ENCODE measurements at regions not wholly inside any gene's neighbourhood (a gene's known extent, or its start where the extent isn't known, plus 50 kb on each side); places are given as distances from the start of the nearest gene placed in this dataset.

DNA sequence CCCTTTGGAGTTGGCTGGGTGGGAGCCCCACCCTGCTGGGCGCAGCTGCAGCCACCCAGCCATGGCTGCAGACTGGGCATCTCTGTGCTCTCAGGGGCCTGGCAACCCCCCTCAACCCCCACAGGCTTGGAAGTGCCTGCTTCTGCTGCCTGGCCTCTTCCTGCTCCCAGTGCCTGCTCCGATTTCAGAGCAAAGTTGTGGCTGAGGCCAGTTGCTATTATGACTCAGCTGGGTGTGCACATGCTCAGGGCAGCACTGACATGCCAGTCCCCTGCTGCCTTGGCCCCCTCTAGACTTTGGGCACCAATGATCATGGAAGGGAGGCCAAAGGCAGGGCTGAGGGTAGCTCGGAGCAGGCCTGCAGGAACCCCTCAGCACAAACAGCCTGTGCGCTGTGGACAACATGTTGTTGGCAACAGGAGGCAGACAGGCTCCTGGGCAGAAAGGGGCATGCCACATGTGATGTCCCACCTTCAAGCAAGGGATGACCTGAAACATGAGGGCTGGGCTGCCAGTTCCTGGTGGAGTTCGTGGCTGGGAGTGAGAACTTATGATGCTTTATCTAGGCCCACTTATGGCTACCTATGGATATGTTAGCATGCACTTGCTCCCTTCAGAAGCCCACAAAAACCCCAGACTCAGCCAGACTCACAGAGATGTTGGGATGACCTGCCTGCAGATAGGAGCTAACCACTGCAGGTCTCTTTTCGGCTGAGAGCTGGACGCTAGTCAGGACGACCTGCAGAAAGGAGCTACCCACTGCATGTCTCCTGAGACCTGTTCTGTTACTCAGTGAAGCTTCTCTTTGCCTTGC, 96.4 kb upstream of the AMOTL1 start:
- Mint-ChIP-seq H3K27ac (no peak overlapping the region), H3K4me1 (peaks cover 9% of the 10 kb centered on the region), H3K4me3 (no peak overlapping the region), H3K9me3 (peaks cover 38% of the 10 kb centered on the region), H3K36me3 (ENCODE audit: low read depth) (peaks cover 73% of the 10 kb centered on the region), H3K27me3 (ENCODE audit: insufficient read depth, low read depth, poor library complexity) (peaks cover 7% of the 10 kb centered on the region)
- Histone ChIP-seq H3F3A (replicated peaks; ENCODE audit: low read depth) (0 out of 2 replicates have a peak, but pooled peaks cover 8% of the 10 kb centered on the region), H3K4me1 (ENCODE audit: insufficient read depth) (no peaks in the 10 kb centered on the region), H4K20me1 (replicated peaks; ENCODE audit: insufficient read depth) (no peaks in the 10 kb centered on the region; the same call in 1 of the 2 replicates), H3K27me3 (ENCODE audit: insufficient read depth) (no peaks in the 10 kb centered on the region), H3K9me2 (ENCODE audit: insufficient read depth) (peaks cover 10% of the 10 kb centered on the region), H3K79me2 (replicated peaks; ENCODE audit: insufficient read depth) (no peaks in the 10 kb centered on the region), H3K36me3 (ENCODE audit: insufficient read depth) (peaks cover 20% of the 10 kb centered on the region), H3K4me3 (no peak overlapping the region), H2AFZ (no peak overlapping the region), H3K4me2 (no peak overlapping the region), H3K27ac (ENCODE audit: low read depth) (no peak overlapping the region)
- ATAC-seq: no peak
- DNase-seq (ENCODE audit: low spot score): no peak
- TF ChIP-seq, protein P1, sequence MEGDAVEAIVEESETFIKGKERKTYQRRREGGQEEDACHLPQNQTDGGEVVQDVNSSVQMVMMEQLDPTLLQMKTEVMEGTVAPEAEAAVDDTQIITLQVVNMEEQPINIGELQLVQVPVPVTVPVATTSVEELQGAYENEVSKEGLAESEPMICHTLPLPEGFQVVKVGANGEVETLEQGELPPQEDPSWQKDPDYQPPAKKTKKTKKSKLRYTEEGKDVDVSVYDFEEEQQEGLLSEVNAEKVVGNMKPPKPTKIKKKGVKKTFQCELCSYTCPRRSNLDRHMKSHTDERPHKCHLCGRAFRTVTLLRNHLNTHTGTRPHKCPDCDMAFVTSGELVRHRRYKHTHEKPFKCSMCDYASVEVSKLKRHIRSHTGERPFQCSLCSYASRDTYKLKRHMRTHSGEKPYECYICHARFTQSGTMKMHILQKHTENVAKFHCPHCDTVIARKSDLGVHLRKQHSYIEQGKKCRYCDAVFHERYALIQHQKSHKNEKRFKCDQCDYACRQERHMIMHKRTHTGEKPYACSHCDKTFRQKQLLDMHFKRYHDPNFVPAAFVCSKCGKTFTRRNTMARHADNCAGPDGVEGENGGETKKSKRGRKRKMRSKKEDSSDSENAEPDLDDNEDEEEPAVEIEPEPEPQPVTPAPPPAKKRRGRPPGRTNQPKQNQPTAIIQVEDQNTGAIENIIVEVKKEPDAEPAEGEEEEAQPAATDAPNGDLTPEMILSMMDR (conservative IDR thresholded peaks at IDR 0.05; ENCODE audit: low read depth in 2 of 2): no peak
- no peak for TF ChIP-seq EZH2phosphoT487 (IDR thresholded peaks at IDR 0.05; ENCODE audit: unreplicated experiment)
- TF ChIP-seq ZNF331 (CRISPR knock-in tag; IDR thresholded peaks at IDR 0.05; ENCODE audit: low read depth): no peak
- no peak for TF ChIP-seq ZNF114 (CRISPR knock-in tag; IDR thresholded peaks at IDR 0.05)
- no peak for TF ChIP-seq POLR2AphosphoS5 (IDR thresholded peaks at IDR 0.05; ENCODE audit: low read depth)
- TF ChIP-seq CREB1 (CRISPR knock-in tag; IDR thresholded peaks at IDR 0.05; ENCODE audit: low read depth): no peak

- Histone ChIP-seq H3K79me2 (replicated peaks; ENCODE audit: insufficient read depth) (no peaks in the 10 kb centered on the region), H3K36me3 (ENCODE audit: insufficient read depth) (peaks cover 20% of the 10 kb centered on the region), H3K27ac (ENCODE audit: low read depth) (no peak overlapping the region), H3K9me2 (ENCODE audit: insufficient read depth) (peaks cover 13% of the 10 kb centered on the region), H3K4me1 (ENCODE audit: insufficient read depth) (no peaks in the 10 kb centered on the region), H3F3A (replicated peaks; ENCODE audit: low read depth) (0 out of 2 replicates have a peak, but pooled peaks cover 7% of the 10 kb centered on the region), H3K4me2 (no peak overlapping the region), H2AFZ (no peak overlapping the region), H4K20me1 (replicated peaks; ENCODE audit: insufficient read depth) (no peaks in the 10 kb centered on the region; the same call in 1 of the 2 replicates), H3K27me3 (ENCODE audit: insufficient read depth) (no peaks in the 10 kb centered on the region), H3K4me3 (no peak overlapping the region)
- TF ChIP-seq, protein P2, sequence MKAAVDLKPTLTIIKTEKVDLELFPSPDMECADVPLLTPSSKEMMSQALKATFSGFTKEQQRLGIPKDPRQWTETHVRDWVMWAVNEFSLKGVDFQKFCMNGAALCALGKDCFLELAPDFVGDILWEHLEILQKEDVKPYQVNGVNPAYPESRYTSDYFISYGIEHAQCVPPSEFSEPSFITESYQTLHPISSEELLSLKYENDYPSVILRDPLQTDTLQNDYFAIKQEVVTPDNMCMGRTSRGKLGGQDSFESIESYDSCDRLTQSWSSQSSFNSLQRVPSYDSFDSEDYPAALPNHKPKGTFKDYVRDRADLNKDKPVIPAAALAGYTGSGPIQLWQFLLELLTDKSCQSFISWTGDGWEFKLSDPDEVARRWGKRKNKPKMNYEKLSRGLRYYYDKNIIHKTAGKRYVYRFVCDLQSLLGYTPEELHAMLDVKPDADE (IDR thresholded peaks at IDR 0.05): no peak
- no peak for TF ChIP-seq JUNB (IDR thresholded peaks at IDR 0.05; ENCODE audit: unreplicated experiment)
- TF ChIP-seq ZNF114 (CRISPR knock-in tag; IDR thresholded peaks at IDR 0.05): no peak
- no peak for TF ChIP-seq STAT1 (IDR thresholded peaks at IDR 0.05; ENCODE audit: unreplicated experiment)
- TF ChIP-seq, protein P3, sequence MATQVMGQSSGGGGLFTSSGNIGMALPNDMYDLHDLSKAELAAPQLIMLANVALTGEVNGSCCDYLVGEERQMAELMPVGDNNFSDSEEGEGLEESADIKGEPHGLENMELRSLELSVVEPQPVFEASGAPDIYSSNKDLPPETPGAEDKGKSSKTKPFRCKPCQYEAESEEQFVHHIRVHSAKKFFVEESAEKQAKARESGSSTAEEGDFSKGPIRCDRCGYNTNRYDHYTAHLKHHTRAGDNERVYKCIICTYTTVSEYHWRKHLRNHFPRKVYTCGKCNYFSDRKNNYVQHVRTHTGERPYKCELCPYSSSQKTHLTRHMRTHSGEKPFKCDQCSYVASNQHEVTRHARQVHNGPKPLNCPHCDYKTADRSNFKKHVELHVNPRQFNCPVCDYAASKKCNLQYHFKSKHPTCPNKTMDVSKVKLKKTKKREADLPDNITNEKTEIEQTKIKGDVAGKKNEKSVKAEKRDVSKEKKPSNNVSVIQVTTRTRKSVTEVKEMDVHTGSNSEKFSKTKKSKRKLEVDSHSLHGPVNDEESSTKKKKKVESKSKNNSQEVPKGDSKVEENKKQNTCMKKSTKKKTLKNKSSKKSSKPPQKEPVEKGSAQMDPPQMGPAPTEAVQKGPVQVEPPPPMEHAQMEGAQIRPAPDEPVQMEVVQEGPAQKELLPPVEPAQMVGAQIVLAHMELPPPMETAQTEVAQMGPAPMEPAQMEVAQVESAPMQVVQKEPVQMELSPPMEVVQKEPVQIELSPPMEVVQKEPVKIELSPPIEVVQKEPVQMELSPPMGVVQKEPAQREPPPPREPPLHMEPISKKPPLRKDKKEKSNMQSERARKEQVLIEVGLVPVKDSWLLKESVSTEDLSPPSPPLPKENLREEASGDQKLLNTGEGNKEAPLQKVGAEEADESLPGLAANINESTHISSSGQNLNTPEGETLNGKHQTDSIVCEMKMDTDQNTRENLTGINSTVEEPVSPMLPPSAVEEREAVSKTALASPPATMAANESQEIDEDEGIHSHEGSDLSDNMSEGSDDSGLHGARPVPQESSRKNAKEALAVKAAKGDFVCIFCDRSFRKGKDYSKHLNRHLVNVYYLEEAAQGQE (IDR thresholded peaks at IDR 0.05; ENCODE audit: unreplicated experiment): no peak
- no peak for TF ChIP-seq EZH2 (IDR thresholded peaks at IDR 0.05; ENCODE audit: low read depth, unreplicated experiment)
- TF ChIP-seq CREB1 (CRISPR knock-in tag; IDR thresholded peaks at IDR 0.05; ENCODE audit: low read depth): no peak
- Mint-ChIP-seq H3K4me3 (no peak overlapping the region), H3K4me1 (peaks cover 8% of the 10 kb centered on the region), H3K9me3 (peaks cover 38% of the 10 kb centered on the region), H3K36me3 (ENCODE audit: low read depth) (peaks cover 66% of the 10 kb centered on the region), H3K27me3 (ENCODE audit: insufficient read depth, low read depth, poor library complexity) (peaks cover 5% of the 10 kb centered on the region), H3K27ac (no peak overlapping the region)
- ATAC-seq (no peak), DNase-seq (ENCODE audit: low spot score) (no peak)
Measured at GRCh38 chr11:94672636-94673035, 95.5 kb upstream of the AMOTL1 start.
